IPS-18c (cell line): ENCODE measurements at regions not wholly inside any gene's neighbourhood (a gene's known extent, or its start where the extent isn't known, plus 50 kb on each side); places are given as distances from the start of the nearest gene placed in this dataset.
"Not testable (repeated sequence)": the region's sequence is repeated elsewhere in the genome, so short reads cannot be mapped to it uniquely, and the experiment has no call there.

Experiments
- H3K4me3 ChIP-seq: 2 replicates; pipeline ENCODE4 v1.7.0; 2013; ENCODE audit warnings: low read depth, mild to moderate bottlenecking, low read length, moderate library complexity; ENCODE audit not compliant: insufficient read depth
- H3K9me3 ChIP-seq: one replicate; pipeline ENCODE4 v1.6.1; 2013; ENCODE audit warnings: mild to moderate bottlenecking, low read length, moderate library complexity; ENCODE audit not compliant: control insufficient read depth, insufficient read depth

DNA sequence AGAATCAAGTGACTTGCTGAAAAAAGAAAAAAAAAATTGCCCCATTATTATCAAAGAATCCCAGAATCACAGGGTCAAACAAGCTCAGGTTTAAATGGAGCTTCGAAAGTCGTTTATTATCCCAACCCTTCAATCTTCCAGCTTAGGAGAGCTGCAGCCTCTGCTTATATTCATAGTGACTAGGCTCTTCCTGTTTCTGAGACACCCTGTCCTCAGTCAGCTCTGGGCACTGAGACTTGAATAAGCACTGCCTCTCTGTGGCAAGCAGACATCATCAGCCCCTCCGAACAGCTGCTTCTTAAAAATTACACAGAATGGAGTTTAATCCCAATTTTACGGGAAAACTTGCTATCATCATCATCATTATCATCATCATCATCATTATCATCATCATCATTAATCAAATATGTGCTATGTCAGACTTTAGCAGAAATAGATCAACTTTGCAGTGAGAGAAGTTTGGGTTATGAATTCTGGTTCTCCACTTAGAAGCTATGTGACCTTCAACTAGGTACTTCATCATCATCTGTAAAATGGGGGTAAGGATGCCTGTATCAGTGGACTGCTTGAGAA lies 614.0 kb upstream of the SYNCRIP start:
- H3K9me3 ChIP-seq, result peaks cover 3% of the 10 kb centered on the region

DNA sequence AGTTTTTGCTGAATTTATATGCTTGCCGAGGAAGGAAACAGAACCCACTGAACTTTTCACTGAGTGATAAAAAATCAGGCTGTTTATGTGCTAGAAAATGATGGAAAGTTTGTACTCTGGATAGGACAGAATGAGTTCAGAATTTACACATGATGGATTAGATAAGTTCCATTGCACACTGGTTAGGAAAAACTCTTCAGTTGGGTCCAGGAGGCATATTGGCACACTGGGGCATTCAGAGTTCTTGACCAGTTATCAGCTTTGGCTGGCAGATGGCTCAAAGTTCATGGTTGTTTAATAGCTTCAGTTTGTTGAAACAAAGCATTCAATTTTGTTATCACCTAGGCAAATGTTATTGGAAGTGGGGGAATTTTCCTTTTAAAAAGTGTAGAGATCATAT lies 613.3 kb upstream of the SYNCRIP start:
- Histone ChIP-seq H3K4me3 (no peak overlapping the region), H3K9me3 (peaks cover 3% of the 10 kb centered on the region)

More for the DNA sequence above, 614.0 kb upstream of the SYNCRIP start:
- H3K4me3 ChIP-seq, result no peak overlapping the region

DNA sequence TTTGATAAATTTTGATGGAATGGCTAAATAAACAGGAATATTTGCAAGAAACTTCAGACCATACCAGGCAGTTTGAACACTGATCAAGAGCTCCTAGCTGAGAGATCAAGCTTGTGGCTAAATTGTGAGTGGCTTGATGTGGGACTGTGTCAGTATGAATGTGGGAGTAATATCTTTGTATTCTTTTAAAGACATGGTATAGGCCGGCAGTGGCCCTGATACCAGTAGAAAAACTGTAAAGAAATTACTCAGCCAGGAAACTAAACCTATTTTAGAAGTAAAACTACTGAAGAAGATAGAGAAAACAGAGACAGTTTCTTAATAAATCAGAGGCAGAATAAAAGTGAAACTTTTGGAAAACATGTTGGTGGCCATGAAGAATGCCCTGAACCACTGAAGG lies 608.4 kb upstream of the SYNCRIP start:
- no peak overlapping the region for H3K4me3 ChIP-seq

DNA sequence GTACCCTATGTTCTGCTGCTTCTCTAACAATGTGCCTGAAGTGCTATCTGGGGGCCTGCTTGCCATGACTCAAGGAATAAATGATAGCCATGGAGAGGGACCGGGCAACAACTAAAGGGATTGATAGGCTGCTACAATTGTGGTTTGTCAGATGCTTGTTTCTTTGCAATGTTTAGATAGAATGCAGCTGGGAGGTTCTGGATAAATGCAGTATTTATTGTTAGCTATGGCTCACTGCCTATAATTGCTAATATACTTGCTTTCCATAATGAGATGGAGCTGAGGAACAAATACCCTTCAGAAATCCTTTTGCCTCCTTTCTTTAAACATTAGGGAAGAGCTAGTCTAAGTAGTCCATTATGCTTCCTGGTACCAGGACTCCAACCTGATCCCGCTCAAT lies 575.2 kb upstream of the SYNCRIP start:
- H3K9me3 ChIP-seq, result no peaks in the 10 kb centered on the region
- no peak overlapping the region for H3K4me3 ChIP-seq

More for the DNA sequence above, 608.4 kb upstream of the SYNCRIP start:
- H3K9me3 ChIP-seq, result no peaks in the 10 kb centered on the region

- no peak overlapping the region for H3K4me3 ChIP-seq
- no peaks in the 10 kb centered on the region for H3K9me3 ChIP-seq
These were observed 572.6 kb upstream of the SYNCRIP start for GRCh38 chr6:86215323-86215722.

DNA sequence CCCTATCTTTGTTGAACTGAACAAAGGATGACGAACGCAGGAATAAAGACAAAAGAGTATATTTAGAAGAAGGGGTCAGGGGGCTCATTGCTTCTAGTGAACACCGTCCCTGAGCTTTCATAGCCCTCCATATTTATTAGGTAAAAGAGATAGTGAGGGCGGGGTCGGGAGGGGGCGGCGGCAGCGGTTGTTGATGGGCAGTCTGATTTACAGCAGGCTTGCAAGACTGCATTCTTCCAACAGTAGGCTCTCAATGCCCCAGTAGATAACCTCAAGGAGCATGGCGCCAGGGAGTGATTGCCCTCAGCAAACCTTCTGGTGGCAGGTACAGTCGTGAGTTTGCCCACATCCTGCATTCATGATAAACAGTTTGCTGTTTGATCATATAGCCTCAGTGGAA lies 563.3 kb upstream of the SYNCRIP start:
- no peak overlapping the region; the same call in 1 of the 2 replicates for H3K4me3 ChIP-seq
- no peaks in the 10 kb centered on the region for H3K9me3 ChIP-seq

DNA sequence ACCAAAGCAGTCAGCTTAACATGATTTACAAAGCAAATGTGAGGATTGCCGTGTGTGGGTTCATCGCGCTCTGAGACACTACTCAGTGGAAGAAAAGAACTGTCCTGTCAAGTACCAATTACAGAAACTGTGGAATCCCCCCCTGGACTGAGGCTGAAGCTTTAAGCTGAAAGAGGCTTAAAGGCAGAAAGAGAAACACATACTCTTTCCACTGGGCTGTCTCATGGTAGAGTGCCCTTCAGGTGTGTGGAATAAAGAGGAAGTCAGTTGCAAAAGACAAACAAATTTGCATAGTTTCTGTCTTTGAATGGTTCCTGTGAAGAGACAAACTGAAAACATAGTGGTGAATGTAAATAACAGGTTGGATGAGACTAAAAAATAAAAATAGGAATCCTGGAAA lies 560.4 kb upstream of the SYNCRIP start:
- Histone ChIP-seq H3K9me3 (no peaks in the 10 kb centered on the region), H3K4me3 (no peak overlapping the region)

DNA sequence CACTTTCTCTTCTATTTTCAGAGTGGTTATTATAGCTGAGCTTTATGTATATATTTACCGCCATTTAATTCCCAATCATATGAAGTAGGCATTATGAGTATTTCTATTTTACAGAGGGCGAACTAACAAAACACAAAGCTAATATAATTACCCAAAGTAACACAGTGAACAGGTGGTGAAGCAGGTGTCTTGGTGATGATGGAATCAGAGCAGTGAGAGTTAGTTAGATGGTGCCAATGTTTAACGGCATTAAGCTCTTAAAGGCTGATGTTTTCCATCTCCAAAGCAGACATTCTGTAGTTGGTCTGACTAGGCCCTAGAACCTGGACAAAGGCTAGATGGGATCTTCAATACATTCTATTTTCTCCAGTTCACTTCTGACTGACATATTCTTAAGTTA lies 551.1 kb upstream of the SYNCRIP start:
- Histone ChIP-seq H3K4me3 (no peak overlapping the region), H3K9me3 (no peaks in the 10 kb centered on the region)

GRCh38 chr6:86192123-86192522 lies 549.4 kb upstream of the SYNCRIP start:
- Histone ChIP-seq H3K4me3 (no peak overlapping the region), H3K9me3 (peaks cover 3% of the 10 kb centered on the region)

DNA sequence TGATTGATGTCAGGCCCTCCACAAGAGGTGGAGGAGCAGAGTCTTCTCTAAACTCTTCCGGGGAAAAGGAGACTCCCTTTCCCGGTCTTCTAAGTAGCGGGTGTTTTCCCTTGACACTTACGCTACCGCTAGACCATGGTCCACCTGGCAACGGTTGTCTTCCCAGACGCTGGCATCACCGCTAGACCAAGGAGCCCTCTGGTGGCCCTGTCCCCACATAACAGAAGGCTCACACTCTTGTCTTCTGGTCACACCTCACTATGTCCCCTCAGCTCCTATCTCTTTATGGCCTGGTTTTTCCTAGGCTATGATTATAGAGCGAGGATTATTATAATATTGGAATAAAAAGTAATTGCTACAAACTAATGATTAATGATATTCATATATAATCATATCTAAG lies 532.5 kb upstream of the SYNCRIP start:
- not testable (repeated sequence) for H3K9me3 ChIP-seq, H3K4me3 ChIP-seq

- no peaks in the 10 kb centered on the region for H3K9me3 ChIP-seq
- H3K4me3 ChIP-seq, result no peak overlapping the region
These were observed 512.2 kb upstream of the SYNCRIP start for GRCh38 chr6:86154852-86155251.

DNA sequence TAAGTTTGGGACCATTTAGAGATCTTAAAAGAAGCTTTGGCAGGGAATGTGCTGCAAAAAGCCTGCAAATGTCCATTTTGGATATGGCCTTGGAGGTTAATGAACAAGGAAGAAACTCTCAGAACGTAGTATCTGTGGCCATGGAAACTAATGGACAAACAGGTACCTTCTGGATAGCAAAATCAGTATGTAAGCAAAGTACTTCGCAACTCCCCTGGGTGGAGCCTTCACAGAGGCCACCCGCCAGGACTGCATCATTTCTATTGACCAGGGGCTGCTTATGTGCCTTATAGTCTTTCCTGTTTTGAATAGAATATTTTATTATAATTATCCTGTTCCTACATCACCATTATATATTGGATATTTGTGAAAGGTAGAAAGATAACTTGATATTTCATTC lies 510.8 kb upstream of the SYNCRIP start:
- Histone ChIP-seq H3K9me3 (no peaks in the 10 kb centered on the region), H3K4me3 (no peak overlapping the region)

- Histone ChIP-seq H3K4me3 (no peak overlapping the region), H3K9me3 (no peaks in the 10 kb centered on the region)
These were observed 509.9 kb upstream of the SYNCRIP start for GRCh38 chr6:86152546-86152945.

GRCh38 chr6:86148586-86148985 lies 505.9 kb upstream of the SYNCRIP start:
- Histone ChIP-seq H3K9me3 (peaks cover 2% of the 10 kb centered on the region), H3K4me3 (no peak overlapping the region)

- H3K4me3 ChIP-seq, result no peak overlapping the region
These were observed 505.2 kb upstream of the SYNCRIP start for GRCh38 chr6:86147859-86148258.

GRCh38 chr6:86147311-86147710 lies 504.6 kb upstream of the SYNCRIP start:
- Histone ChIP-seq H3K4me3 (no peak overlapping the region), H3K9me3 (peaks cover 2% of the 10 kb centered on the region)

More at GRCh38 chr6:86147859-86148258, 505.2 kb upstream of the SYNCRIP start:
- peaks cover 2% of the 10 kb centered on the region for H3K9me3 ChIP-seq

DNA sequence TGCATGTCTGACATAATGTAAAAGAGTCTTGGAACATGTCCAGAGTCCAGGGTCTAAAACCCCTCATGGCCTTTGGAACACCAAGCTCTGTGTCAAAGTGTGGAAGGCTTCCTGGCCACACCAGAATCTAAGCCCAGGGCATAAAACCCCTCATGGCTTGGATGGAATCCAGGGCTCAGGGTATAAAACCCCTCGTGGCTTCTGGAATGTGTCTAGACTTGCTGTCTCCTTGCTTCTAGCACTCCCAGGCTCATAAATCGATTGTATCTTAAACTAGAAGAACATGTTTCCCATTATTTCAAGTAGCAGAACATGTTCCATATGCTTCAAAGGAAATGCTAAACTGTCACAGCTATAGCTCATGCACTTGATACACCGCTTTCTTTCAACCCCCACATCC lies 504.1 kb upstream of the SYNCRIP start:
- H3K4me3 ChIP-seq, result not testable (repeated sequence)

GRCh38 chr6:86142326-86142725 lies 499.6 kb upstream of the SYNCRIP start:
- Histone ChIP-seq H3K9me3 (peaks cover 2% of the 10 kb centered on the region), H3K4me3 (no peak overlapping the region)

More for the DNA sequence above, 504.1 kb upstream of the SYNCRIP start:
- not testable (repeated sequence) for H3K9me3 ChIP-seq

DNA sequence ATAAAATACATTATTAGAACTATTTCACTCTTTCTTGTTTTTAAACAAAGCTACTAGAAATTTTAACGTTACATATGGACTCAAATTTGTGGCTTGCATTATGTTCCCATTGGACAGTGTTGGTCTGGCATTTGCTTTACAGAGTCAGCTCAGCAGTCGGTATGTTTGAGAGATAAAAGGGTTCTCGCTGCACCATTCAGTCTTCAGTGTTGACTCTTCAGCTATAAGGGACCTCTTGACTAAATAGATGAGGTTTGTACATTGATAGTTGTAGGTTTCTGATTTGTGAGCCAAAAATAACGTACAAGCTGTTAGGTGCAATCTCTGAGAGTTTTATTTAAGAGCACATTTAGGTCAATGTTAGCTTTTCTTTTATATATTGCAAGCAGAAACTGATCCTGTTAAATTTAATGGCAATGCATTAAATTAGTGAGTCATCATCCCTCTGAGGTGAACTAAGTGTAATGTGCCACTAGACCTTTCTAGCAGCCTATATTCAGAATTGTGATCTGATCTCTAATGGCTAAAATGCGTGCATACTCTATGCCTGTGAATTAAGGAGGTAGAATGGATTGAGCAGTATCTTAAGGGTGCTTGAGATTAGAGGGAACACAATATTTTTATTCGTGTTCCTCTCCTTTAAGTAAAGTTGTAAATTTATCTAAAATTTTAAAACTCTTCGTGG lies 485.6 kb upstream of the SYNCRIP start:
- Histone ChIP-seq H3K4me3 (no peak overlapping the region), H3K9me3 (no peaks in the 10 kb centered on the region)
